ENCODE measurements at regions not wholly inside any gene's neighbourhood (a gene's known extent, or its start where the extent isn't known, plus 50 kb on each side); places are given as distances from the start of the nearest gene placed in this dataset.

- Histone ChIP-seq H2AFZ (ENCODE audit: low read depth, low read length) (no peak overlapping the region), H3K9me3 (ENCODE audit: insufficient read depth, low read length, severe bottlenecking) (no peaks in the 10 kb centered on the region), H4K20me1 (ENCODE audit: insufficient read depth, low read length) (no peaks in the 10 kb centered on the region), H3K4me3 (ENCODE audit: low read depth in 1 of 2, low read length in 2 of 2) (no peak overlapping the region), H3K79me2 (ENCODE audit: insufficient read depth, low read length) (no peaks in the 10 kb centered on the region), H3K27ac (ENCODE audit: low read length) (no peak overlapping the region), H3K36me3 (ENCODE audit: insufficient read depth, low read length) (no peaks in the 10 kb centered on the region), H3K27me3 (ENCODE audit: insufficient read depth, low read length, poor library complexity) (no peaks in the 10 kb centered on the region), H3K9ac (ENCODE audit: low read depth, low read length) (no peak overlapping the region), H3K4me1 (ENCODE audit: insufficient read depth, low read length) (no peaks in the 10 kb centered on the region), H3K4me2 (ENCODE audit: insufficient read depth, low read length) (no peak overlapping the region)
- ATAC-seq (ENCODE audit: insufficient read depth, low read depth) (no peak), DNase-seq (no peak)
- TF ChIP-seq CTCF (IDR thresholded peaks at IDR 0.05; ENCODE audit: borderline replicate concordance, extremely low read depth, low read length, poor library complexity, severe bottlenecking): no peak
- no peak for TF ChIP-seq EZH2 (IDR thresholded peaks at IDR 0.05; ENCODE audit: borderline replicate concordance, low read depth, low read length, severe bottlenecking)
These were observed 376.0 kb upstream of the SMARCA2 start for GRCh38 chr9:1639166-1639565.

GRCh38 chr9:1647776-1648175, 367.4 kb upstream of the SMARCA2 start:
- H2AFZ ChIP-seq (ENCODE audit: low read depth, low read length): no peak overlapping the region
- no peaks in the 10 kb centered on the region for H3K27me3 ChIP-seq (ENCODE audit: insufficient read depth, low read length, poor library complexity)
- ATAC-seq (ENCODE audit: insufficient read depth, low read depth): no peak
- no peaks in the 10 kb centered on the region for H4K20me1 ChIP-seq (ENCODE audit: insufficient read depth, low read length)
- TF ChIP-seq CTCF (IDR thresholded peaks at IDR 0.05; ENCODE audit: borderline replicate concordance, extremely low read depth, low read length, poor library complexity, severe bottlenecking): no peak
- no peak for TF ChIP-seq EZH2 (IDR thresholded peaks at IDR 0.05; ENCODE audit: borderline replicate concordance, low read depth, low read length, severe bottlenecking)
- no peaks in the 10 kb centered on the region for H3K4me1 ChIP-seq (ENCODE audit: insufficient read depth, low read length)
- no peak overlapping the region for H3K27ac ChIP-seq (ENCODE audit: low read length)
- H3K9ac ChIP-seq (ENCODE audit: low read depth, low read length): no peak overlapping the region
- DNase-seq: no peak
- no peak overlapping the region for H3K4me2 ChIP-seq (ENCODE audit: insufficient read depth, low read length)
- no peaks in the 10 kb centered on the region for H3K36me3 ChIP-seq (ENCODE audit: insufficient read depth, low read length)
- no peak overlapping the region for H3K4me3 ChIP-seq (ENCODE audit: low read depth in 1 of 2, low read length in 2 of 2)
- no peaks in the 10 kb centered on the region for H3K9me3 ChIP-seq (ENCODE audit: insufficient read depth, low read length, severe bottlenecking)
- no peaks in the 10 kb centered on the region for H3K79me2 ChIP-seq (ENCODE audit: insufficient read depth, low read length)

GRCh38 chr9:1653282-1653681, 361.9 kb upstream of the SMARCA2 start:
- TF ChIP-seq CTCF (IDR thresholded peaks at IDR 0.05; ENCODE audit: borderline replicate concordance, extremely low read depth, low read length, poor library complexity, severe bottlenecking): no peak
- TF ChIP-seq EZH2 (IDR thresholded peaks at IDR 0.05; ENCODE audit: borderline replicate concordance, low read depth, low read length, severe bottlenecking): no peak
- ATAC-seq (ENCODE audit: insufficient read depth, low read depth) (no peak), DNase-seq (no peak)
- H3K4me1 ChIP-seq (ENCODE audit: insufficient read depth, low read length): no peaks in the 10 kb centered on the region
- no peaks in the 10 kb centered on the region for H3K27me3 ChIP-seq (ENCODE audit: insufficient read depth, low read length, poor library complexity)
- H3K79me2 ChIP-seq (ENCODE audit: insufficient read depth, low read length): no peaks in the 10 kb centered on the region
- no peak overlapping the region for H3K4me2 ChIP-seq (ENCODE audit: insufficient read depth, low read length)
- H3K9me3 ChIP-seq (ENCODE audit: insufficient read depth, low read length, severe bottlenecking): no peaks in the 10 kb centered on the region
- no peak overlapping the region for H2AFZ ChIP-seq (ENCODE audit: low read depth, low read length)
- no peaks in the 10 kb centered on the region for H4K20me1 ChIP-seq (ENCODE audit: insufficient read depth, low read length)
- no peaks in the 10 kb centered on the region for H3K36me3 ChIP-seq (ENCODE audit: insufficient read depth, low read length)
- no peak overlapping the region for H3K27ac ChIP-seq (ENCODE audit: low read length)
- H3K4me3 ChIP-seq (ENCODE audit: low read depth in 1 of 2, low read length in 2 of 2): no peak overlapping the region
- no peak overlapping the region for H3K9ac ChIP-seq (ENCODE audit: low read depth, low read length)

Data from DND-41 (cell line).